ENCODE measurements at regions not wholly inside any gene's neighbourhood (a gene's known extent, or its start where the extent isn't known, plus 50 kb on each side); places are given as distances from the start of the nearest gene placed in this dataset.
"Not testable (repeated sequence)": the region's sequence is repeated elsewhere in the genome, so short reads cannot be mapped to it uniquely, and the experiment has no call there.

DNA sequence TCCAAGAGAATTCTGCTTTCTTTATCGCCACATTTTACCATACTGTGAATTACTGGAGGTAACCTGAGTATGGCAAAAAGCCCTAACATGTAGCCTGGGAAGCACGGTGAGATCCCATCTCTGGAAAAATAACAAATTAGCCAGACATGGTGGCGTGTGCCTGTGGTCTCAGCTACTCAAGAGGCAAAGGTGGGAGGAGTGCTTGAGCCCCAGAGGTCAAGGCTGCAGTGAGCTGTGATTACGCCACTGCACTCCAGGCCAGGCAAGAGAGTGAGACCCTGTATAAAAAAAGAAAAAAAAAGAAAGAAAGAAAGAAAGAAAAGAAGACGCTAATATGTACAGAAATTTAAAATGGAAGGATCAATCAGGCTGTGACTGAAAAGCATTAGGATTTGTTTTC is 57.7 kb upstream of the SESTD1 start:
- DNase-seq = no peak

DNA sequence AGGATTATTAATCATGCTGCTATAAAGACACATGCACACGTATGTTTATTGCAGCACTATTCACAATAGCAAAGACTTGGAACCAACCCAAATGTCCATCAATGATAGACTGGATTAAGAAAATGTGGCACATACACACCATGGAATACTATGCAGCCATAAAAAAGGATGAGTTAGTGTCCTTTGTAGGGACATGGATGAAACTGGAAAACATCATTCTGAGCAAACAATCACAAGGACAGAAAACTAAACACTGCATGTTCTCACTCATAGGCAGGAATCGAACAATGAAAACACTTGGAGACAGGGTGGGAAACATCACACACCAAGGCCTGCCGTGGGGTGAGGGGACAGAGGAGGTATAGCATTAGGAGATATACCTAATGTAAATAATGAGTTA is 56.4 kb upstream of the SESTD1 start:
- DNase-seq = not testable (repeated sequence)

DNA sequence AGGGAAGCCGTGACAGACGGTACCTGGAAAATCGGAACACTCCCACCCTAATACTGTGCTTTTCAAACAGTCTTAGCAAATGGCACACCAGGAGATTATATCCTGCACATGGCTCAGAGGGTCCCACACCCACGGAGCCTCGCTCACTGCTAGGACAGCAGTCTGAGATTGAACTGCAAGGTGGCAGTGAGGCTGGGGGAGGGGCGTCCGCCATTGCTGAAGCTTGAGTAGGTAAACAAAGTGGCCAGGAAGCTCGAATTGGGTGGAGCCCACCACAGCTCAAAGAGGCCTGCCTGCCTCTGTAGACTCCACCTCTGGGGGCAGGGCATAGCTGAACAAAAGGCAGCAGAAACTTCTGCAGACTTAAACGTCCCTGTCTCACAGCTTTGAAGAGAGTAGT is 50.1 kb upstream of the SESTD1 start:
- not testable (repeated sequence) for DNase-seq

Data from Kasumi-1 (cell line).